Fibroblast of peridontal ligament (primary cell): ENCODE measurements at regions not wholly inside any gene's neighbourhood (a gene's known extent, or its start where the extent isn't known, plus 50 kb on each side); places are given as distances from the start of the nearest gene placed in this dataset.
A peak's percentile ranks its signal among the peaks of the same experiment; 100 is the strongest.
"Not testable (repeated sequence)": the region's sequence is repeated elsewhere in the genome, so short reads cannot be mapped to it uniquely, and the experiment has no call there.

Experiments used
- DNase-seq: peaks from one replicate; pipeline ENCODE4 v3.0.0-alpha.2; 2010; ENCODE audit errors: extremely low read depth

- no peak for DNase-seq
These were observed 187.5 kb downstream of the EDN1 start for GRCh38 chr6:12477616-12478015.

- no peak for DNase-seq
These were observed 188.8 kb downstream of the EDN1 start for GRCh38 chr6:12478921-12479320.

- DNase-seq = no peak
These were observed 189.3 kb downstream of the EDN1 start for GRCh38 chr6:12479451-12479850.

GRCh38 chr6:12479881-12480280 lies 189.7 kb downstream of the EDN1 start:
- DNase-seq = peak; percentile 73

DNA sequence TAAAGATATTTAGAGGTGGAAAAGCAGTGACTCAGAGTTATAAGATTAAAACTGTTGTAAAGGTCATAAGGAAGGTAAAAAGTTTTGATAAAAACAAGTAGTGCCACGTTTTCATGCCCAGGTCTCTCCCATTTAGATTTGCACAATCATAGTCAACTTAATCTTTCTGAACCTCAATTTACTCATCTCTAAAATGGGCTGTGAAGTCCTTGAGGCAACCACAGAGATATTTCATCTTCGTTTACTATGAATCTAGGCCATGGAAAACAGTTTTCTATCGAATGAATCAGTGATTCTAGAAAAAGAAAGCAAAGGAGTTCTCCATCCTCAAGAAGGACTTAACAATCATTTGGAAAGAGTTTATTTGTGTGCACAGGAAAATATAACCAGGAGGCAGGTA lies 190.2 kb downstream of the EDN1 start:
- DNase-seq = no peak

DNA sequence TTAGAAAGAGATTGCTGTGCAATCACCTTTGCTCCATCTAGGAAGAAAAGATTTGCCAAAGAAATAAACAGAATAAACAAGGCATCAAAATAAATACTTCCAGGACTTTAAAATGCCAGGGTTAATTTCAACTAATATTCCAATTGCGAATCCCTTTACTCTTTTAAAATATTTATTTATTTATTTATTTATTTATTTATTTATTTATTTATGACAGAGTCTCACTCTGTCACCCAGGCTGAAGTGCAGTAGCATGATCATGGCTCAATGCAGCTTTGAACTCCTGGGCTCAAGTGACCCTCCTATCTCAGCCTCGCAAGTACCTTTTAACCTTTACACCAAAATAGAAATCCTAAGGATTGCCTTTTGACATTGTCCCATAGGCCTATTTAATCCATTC lies 191.1 kb downstream of the EDN1 start:
- DNase-seq = no peak

DNA sequence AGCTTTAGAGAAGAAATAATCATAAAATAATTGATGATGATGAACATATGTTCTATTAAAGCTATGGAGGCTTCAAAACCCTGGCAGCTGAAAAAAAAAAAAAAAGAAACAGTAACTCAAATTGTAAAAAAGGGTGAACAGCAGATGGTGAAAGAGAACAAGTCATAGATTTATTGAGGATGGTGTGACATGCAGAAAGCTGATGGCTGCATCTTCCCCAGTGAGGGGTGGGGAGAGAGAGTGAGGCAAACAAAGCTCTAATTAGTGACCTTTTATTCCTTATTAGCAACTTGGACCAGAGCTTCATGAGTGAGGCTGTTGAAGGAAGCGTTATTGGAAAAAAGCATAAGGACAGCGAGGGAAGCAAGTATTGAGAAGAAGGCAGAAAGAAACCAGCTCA lies 191.7 kb downstream of the EDN1 start:
- DNase-seq = no peak

DNA sequence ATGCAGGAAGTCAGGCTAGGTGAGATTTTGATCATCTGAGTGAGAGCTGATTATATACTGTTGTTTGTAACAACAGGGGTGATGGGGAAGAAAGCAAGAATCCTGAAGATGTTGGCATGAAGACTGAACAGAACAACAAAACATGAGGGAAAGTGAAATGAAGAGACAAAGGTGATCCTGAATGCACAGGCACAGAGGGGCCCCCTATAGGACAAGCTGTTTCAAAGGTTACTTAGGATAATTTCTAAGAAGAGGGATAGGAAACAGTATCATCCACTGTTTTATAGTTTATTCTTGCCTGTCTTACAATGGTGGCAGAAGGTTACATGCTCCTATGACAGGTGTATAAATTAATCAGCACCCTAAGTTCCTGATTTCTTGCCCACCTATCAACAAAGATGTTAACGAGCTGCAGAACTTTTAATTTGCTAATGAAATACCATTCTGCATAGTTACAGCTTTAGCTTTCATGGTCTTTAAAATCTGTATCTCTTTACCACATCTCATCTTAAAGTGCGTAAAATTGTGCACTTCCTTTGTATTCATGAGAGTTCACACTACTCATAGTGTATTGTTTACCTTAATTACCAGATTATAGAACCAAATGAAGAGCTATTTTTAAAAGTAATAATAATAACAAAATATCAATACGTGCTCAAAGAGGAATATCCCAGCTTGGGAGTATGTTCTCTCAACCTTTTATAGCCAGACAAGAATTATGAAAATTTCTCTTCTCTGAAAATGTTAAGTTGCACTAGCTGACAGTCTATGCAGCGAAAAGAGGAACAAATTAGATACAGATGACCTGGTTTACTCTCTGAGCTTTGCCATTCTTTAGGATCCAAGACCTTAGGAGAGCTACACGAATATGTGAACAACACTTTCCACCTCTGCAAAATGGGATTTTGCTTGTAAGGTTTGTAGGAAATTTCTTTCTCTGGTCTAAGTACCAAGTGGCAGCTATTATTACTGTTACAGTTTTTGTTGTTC lies 192.5 kb downstream of the EDN1 start:
- DNase-seq = no peak

- peak; percentile 56 for DNase-seq
These were observed 193.6 kb downstream of the EDN1 start for GRCh38 chr6:12483712-12484111.

GRCh38 chr6:12484519-12484918 lies 194.4 kb downstream of the EDN1 start:
- no peak for DNase-seq

DNA sequence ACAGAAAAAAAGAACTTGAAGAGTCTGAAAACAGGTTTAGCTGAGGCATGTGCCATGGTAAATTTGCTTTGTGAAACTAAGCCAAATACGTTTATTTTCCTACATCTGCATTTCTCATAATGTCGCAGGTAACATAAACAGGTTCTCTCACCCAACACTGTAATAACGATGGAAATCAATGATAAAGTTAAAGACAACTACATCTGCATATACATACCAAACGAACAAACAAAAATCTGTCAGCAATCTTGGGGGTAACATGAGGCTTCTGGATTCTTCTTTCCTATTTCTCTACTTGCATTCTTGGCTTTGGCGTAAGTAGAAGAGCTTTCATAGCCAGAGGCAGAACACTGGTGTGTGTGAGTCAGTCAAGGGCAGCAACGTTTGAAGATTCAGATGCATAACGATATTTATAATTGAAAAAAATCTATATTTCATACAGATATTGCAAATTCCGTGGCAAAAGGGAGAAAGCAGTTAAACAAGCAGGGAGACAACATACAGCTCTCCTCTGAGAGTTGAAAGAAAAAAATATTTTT lies 195.1 kb downstream of the EDN1 start:
- DNase-seq = no peak

- DNase-seq = no peak
These were observed 195.7 kb downstream of the EDN1 start for GRCh38 chr6:12485837-12486236.

- no peak for DNase-seq
These were observed 200.3 kb downstream of the EDN1 start for GRCh38 chr6:12490351-12490903.

- DNase-seq = peak; percentile 80
These were observed 200.9 kb downstream of the EDN1 start for GRCh38 chr6:12490904-12491571.

DNA sequence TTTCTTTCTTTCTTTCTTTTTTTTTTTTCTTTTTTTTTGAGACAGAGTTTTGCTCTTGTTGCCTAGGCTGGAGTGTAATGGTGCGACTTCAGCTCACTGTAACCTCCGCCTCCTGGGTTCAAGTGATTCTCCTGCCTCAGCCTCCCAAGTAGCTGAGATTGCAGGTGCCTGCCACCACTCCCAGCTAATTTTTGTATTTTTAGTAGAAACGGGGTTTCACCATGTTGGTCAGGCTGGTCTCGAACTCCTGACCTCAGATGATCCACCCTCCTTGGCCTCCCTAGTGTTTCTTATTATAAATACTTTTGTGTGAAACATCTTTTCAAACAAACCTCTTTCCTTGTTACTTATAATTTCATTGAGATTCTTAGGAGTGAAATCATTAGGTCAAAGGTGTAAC lies 202.8 kb downstream of the EDN1 start:
- DNase-seq = not testable (repeated sequence)

DNA sequence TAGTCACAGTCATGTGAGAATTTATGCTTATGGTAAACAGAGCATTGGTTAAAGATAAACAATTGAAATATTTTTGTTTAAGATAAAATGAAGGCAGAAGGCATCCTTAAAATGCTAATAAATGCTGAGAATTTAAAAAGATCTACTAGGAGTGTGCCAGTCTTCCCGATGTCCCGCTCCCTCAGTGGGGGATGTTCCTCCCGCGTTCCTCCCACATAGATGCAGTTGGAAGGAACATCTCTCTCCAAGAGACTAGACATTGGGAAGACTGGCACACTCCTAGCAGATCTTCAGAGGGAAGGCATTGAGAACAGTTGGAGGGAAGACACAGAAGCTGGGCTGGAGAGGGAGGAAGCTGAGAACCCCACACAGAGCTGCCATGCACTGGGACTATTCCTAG lies 203.3 kb downstream of the EDN1 start:
- DNase-seq = no peak

GRCh38 chr6:12494161-12494560 lies 204.0 kb downstream of the EDN1 start:
- DNase-seq = no peak

DNA sequence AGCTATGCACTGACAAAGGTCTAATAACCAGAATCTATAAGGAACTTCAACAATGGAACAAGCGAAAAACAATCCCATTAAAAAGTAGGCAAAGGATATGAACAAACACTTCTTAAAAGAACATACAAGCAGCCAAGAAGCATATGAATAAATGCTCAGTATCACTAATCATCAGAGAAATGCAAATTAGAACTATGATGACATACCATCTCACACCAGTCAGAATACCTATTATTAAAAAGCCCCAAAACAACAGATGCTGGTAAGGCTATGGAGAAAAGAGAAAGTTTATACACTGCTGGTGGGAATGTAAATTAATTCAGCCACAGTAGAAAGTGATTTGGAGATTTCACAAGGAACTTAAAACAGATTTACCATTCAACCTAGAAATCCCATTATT lies 211.8 kb downstream of the EDN1 start:
- no peak for DNase-seq

- DNase-seq = no peak
These were observed 212.1 kb upstream of the PHACTR1 start for GRCh38 chr6:12504325-12504966.

DNA sequence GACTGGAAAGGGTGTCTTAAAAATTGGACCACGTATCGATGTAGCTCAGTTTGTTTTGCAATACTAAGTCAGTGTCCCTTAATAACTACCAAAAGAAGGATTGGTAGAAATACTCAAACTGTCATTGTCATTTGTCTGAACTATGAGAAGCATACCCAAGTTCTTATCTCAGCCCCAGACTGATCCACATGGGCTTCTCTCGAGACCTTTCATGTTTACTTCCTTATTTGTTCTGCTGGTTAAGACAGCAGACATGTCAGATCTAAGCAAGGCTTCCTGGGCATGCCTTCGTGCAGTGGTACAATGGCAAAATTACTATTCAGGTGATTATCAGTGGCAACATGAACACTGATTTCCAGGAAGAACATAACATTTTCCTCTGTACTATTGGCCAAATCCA lies 211.1 kb upstream of the PHACTR1 start:
- no peak for DNase-seq

DNA sequence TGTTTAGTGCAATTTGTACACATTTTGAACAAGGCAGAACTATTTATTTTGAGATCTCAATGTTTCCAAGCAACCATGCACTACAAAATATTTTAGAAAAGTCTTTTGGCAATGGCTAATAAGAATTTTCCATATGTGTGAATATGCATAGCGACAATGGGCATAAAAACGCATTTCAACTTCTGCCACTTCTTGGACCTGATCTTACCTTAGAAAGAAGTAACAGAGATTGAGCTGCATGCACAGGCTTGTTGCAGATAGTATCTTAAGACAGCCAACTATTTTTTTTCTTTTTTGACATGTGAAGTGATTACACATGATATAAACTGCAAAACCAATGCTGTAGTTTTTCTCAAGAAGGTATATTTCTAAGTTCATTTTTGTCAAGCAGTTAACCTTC lies 210.4 kb upstream of the PHACTR1 start:
- no peak for DNase-seq

- no peak for DNase-seq
These were observed 208.9 kb upstream of the PHACTR1 start for GRCh38 chr6:12507636-12508035.
